Liver (tissue), 8 donors: ENCODE measurements at regions not wholly inside any gene's neighbourhood (a gene's known extent, or its start where the extent isn't known, plus 50 kb on each side); places are given as distances from the start of the nearest gene placed in this dataset.

ENCODE experiments used
- DNase-seq: peaks from one replicate; pipeline ENCODE4 v3.0.0-alpha.2; 2017; ENCODE audit warnings: low spot score
- H3K27ac ChIP-seq, 2 donors: one replicate each; pipeline ENCODE4 v1.7.0; 2013; ENCODE audit warnings: inconsistent platforms in 2 of 2, low read length in 2 of 2, control low read depth in 1 of 2, low read depth in 1 of 2, mild to moderate bottlenecking in 1 of 2
- H3K27me3 ChIP-seq, 4 donors: one replicate each; pipeline versions ENCODE4 v1.6.1 to v1.7.0; 2013; ENCODE audit warnings: low read length in 3 of 4, inconsistent platforms in 1 of 4, mild to moderate bottlenecking in 1 of 4, moderate library complexity in 1 of 4; ENCODE audit not compliant: control insufficient read depth in 4 of 4, insufficient read depth in 4 of 4
- H3K36me3 ChIP-seq, 4 donors: one replicate each; pipeline versions ENCODE4 v1.6.1 to v1.7.0; 2013; ENCODE audit warnings: low read length in 3 of 4, mild to moderate bottlenecking in 3 of 4, low read depth in 1 of 4, moderate library complexity in 1 of 4; ENCODE audit not compliant: control insufficient read depth in 4 of 4, insufficient read depth in 3 of 4
- H3K4me1 ChIP-seq, 4 donors: one replicate each; pipeline versions ENCODE4 v1.6.1 to v1.7.0; 2013; ENCODE audit warnings: low read length in 3 of 4, mild to moderate bottlenecking in 3 of 4, moderate library complexity in 1 of 4; ENCODE audit not compliant: control insufficient read depth in 4 of 4, insufficient read depth in 4 of 4
- H3K4me3 ChIP-seq, 3 donors: one replicate each; pipeline versions ENCODE4 v1.6.1 to v1.7.0; 2013; ENCODE audit warnings: low read length in 3 of 3, control low read depth in 1 of 3, low read depth in 1 of 3, mild to moderate bottlenecking in 1 of 3
- H3K9ac ChIP-seq, 2 donors: one replicate each; pipeline ENCODE4 v1.7.0; 2013; ENCODE audit warnings: low read length in 2 of 2, mild to moderate bottlenecking in 2 of 2, moderate library complexity in 2 of 2, control low read depth in 1 of 2, low read depth in 1 of 2
- H3K9me3 ChIP-seq, 4 donors: one replicate each; pipeline versions ENCODE4 v1.6.1 to v1.7.0; 2013; ENCODE audit warnings: low read length in 3 of 4; ENCODE audit not compliant: control insufficient read depth in 4 of 4
- EGR1 ChIP-seq, 2 donors: IDR thresholded peaks; 2 replicates each; pipeline ENCODE4 v1.6.1; 2016 to 2018; ENCODE audit warnings: antibody characterized with exemption in 2 of 2, low read depth in 2 of 2
- FOXA1 ChIP-seq: IDR thresholded peaks from 2 replicates; pipeline ENCODE4 v1.6.1; 2016; ENCODE audit warnings: antibody characterized with exemption
- GABPA ChIP-seq, 2 donors: IDR thresholded peaks in 1 of 2; conservative IDR thresholded peaks in 1 of 2; 2 replicates each; pipeline ENCODE4 v1.6.1; 2016; ENCODE audit warnings: antibody characterized with exemption in 2 of 2, mild to moderate bottlenecking in 1 of 2, moderate library complexity in 1 of 2
- HNF4G ChIP-seq: IDR thresholded peaks from 2 replicates; pipeline ENCODE4 v1.6.1; 2016; ENCODE audit warnings: antibody characterized with exemption
- JUND ChIP-seq, 2 donors: IDR thresholded peaks; 2 replicates each; pipeline ENCODE4 v1.6.1; 2016; ENCODE audit warnings: antibody characterized with exemption in 2 of 2
- NR2F2 ChIP-seq: IDR thresholded peaks from 2 replicates; pipeline ENCODE4 v1.6.1; 2016; ENCODE audit warnings: antibody characterized with exemption
- RAD21 ChIP-seq, 2 donors: IDR thresholded peaks; 2 replicates each; pipeline ENCODE4 v1.6.1; 2016; ENCODE audit warnings: antibody characterized with exemption in 2 of 2, mild to moderate bottlenecking in 2 of 2
- RXRA ChIP-seq, 2 donors: IDR thresholded peaks; 2 replicates each; pipeline ENCODE4 v1.6.1; 2017 to 2018; ENCODE audit warnings: antibody characterized with exemption in 2 of 2, mild to moderate bottlenecking in 1 of 2
- SP1 ChIP-seq: IDR thresholded peaks from 2 replicates; pipeline ENCODE4 v1.6.1; 2018; ENCODE audit warnings: antibody characterized with exemption, mild to moderate bottlenecking
- YY1 ChIP-seq: IDR thresholded peaks from 2 replicates; pipeline ENCODE4 v1.6.1; 2016; ENCODE audit warnings: antibody characterized with exemption, mild to moderate bottlenecking
- WGBS: extraction: QIAGEN DNeasy Blood & Tissue Kit; methylation state at CpG from one replicate; pipeline ENCODE4 v1.1.7; 2013; 5-methylcytosine and 5-hydroxymethylcytosine counted together
- TF ChIP-seq, protein P1 (sequence below): fragments of 150-350 bp; IDR thresholded peaks from 2 replicates; pipeline ENCODE4 v1.5.1; 2017; ENCODE audit warnings: improper control_type of control experiment, low read depth, low read length; ENCODE audit not compliant: missing input control
- TF ChIP-seq, protein P2 (sequence below): IDR thresholded peaks from 2 replicates; pipeline ENCODE4 v1.6.1; 2016; ENCODE audit warnings: antibody characterized with exemption
- TF ChIP-seq, protein P3 (sequence below): IDR thresholded peaks from 2 replicates; pipeline ENCODE4 v1.6.1; 2016; ENCODE audit warnings: antibody characterized with exemption, mild to moderate bottlenecking
- donor health status: healthy.
- donor health status: healthy.
- donor health status: healthy.
- donor health status: healthy.
- donor health status: healthy.

DNA sequence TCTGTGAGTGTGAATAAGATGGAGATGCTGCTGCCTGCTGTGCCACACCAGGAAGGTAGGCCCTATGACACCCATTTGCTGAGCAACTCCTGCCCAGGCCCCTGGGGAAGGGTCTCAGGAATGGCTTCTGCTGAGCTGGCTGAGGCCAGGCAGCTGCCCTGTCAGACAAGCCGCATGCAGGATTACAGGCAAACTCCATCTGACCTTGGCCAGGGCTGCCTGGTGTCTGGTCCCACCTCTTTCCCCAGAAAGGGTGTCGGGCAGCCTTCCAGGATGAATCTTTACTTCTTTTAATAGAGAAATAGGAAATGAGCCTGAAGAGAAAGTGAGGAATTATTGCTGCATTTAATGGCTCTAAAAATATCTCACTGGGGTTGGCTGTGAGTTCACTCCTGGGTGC is 182.5 kb downstream of the IRX5 start:
- WGBS: 73% methylated on average over 2 of the region's 2 CpGs
- no peak overlapping the region for H3K9ac ChIP-seq
- no peaks in the 10 kb centered on the region for H3K9me3 ChIP-seq
- H3K4me1 ChIP-seq: no peaks in the 10 kb centered on the region
- TF ChIP-seq RXRA (IDR thresholded peaks at IDR 0.05) (no peak), FOXA1 (no peak), JUND (IDR thresholded peaks at IDR 0.05) (no peak), NR2F2 (no peak), YY1 (no peak), GABPA (IDR thresholded peaks at IDR 0.05 in 1 of 2, conservative IDR thresholded peaks at IDR 0.05 in 1 of 2) (no peak), SP1 (no peak), HNF4G (no peak), EGR1 (IDR thresholded peaks at IDR 0.05; ENCODE audit: low read depth in 2 of 2) (no peak), RAD21 (IDR thresholded peaks at IDR 0.05) (no peak)
- TF ChIP-seq, protein P1, sequence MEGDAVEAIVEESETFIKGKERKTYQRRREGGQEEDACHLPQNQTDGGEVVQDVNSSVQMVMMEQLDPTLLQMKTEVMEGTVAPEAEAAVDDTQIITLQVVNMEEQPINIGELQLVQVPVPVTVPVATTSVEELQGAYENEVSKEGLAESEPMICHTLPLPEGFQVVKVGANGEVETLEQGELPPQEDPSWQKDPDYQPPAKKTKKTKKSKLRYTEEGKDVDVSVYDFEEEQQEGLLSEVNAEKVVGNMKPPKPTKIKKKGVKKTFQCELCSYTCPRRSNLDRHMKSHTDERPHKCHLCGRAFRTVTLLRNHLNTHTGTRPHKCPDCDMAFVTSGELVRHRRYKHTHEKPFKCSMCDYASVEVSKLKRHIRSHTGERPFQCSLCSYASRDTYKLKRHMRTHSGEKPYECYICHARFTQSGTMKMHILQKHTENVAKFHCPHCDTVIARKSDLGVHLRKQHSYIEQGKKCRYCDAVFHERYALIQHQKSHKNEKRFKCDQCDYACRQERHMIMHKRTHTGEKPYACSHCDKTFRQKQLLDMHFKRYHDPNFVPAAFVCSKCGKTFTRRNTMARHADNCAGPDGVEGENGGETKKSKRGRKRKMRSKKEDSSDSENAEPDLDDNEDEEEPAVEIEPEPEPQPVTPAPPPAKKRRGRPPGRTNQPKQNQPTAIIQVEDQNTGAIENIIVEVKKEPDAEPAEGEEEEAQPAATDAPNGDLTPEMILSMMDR: no peak
- no peak overlapping the region for H3K27ac ChIP-seq
- H3K27me3 ChIP-seq: no peaks in the 10 kb centered on the region
- no peaks in the 10 kb centered on the region for H3K36me3 ChIP-seq
- no peak overlapping the region for H3K4me3 ChIP-seq
- no peak for DNase-seq

DNA sequence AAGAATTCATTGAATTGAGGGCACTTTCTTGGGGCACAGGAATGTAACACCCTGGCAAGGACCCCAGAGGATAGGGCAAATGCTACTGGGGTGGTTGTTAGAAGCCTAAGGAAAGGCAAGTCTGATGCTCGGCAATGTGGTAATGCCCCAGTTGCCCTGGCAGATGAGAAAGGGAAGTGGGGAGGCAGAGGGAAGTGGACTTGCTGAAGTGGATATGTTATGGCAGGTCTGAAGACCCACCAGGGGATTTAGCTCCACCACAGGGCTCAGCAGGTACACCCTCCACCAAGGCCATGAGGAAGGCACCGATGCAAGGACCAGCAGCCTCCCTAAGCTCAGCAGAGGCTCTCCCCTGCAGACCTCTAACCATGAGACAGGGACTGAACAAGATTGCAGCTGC is 184.8 kb downstream of the IRX5 start:
- 87% methylated on average over 2 of the region's 2 CpGs for WGBS
- no peaks in the 10 kb centered on the region for H3K27me3 ChIP-seq

More for the DNA sequence above, 184.8 kb downstream of the IRX5 start:
- Histone ChIP-seq H3K9ac (no peak overlapping the region), H3K36me3 (no peaks in the 10 kb centered on the region), H3K27ac (no peak overlapping the region), H3K9me3 (no peaks in the 10 kb centered on the region), H3K4me1 (no peaks in the 10 kb centered on the region), H3K4me3 (no peak overlapping the region)
- TF ChIP-seq EGR1 (IDR thresholded peaks at IDR 0.05; ENCODE audit: low read depth in 2 of 2): no peak
- TF ChIP-seq, protein P2, sequence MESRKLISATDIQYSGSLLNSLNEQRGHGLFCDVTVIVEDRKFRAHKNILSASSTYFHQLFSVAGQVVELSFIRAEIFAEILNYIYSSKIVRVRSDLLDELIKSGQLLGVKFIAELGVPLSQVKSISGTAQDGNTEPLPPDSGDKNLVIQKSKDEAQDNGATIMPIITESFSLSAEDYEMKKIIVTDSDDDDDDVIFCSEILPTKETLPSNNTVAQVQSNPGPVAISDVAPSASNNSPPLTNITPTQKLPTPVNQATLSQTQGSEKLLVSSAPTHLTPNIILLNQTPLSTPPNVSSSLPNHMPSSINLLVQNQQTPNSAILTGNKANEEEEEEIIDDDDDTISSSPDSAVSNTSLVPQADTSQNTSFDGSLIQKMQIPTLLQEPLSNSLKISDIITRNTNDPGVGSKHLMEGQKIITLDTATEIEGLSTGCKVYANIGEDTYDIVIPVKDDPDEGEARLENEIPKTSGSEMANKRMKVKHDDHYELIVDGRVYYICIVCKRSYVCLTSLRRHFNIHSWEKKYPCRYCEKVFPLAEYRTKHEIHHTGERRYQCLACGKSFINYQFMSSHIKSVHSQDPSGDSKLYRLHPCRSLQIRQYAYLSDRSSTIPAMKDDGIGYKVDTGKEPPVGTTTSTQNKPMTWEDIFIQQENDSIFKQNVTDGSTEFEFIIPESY: no peak
- TF ChIP-seq, protein P3, sequence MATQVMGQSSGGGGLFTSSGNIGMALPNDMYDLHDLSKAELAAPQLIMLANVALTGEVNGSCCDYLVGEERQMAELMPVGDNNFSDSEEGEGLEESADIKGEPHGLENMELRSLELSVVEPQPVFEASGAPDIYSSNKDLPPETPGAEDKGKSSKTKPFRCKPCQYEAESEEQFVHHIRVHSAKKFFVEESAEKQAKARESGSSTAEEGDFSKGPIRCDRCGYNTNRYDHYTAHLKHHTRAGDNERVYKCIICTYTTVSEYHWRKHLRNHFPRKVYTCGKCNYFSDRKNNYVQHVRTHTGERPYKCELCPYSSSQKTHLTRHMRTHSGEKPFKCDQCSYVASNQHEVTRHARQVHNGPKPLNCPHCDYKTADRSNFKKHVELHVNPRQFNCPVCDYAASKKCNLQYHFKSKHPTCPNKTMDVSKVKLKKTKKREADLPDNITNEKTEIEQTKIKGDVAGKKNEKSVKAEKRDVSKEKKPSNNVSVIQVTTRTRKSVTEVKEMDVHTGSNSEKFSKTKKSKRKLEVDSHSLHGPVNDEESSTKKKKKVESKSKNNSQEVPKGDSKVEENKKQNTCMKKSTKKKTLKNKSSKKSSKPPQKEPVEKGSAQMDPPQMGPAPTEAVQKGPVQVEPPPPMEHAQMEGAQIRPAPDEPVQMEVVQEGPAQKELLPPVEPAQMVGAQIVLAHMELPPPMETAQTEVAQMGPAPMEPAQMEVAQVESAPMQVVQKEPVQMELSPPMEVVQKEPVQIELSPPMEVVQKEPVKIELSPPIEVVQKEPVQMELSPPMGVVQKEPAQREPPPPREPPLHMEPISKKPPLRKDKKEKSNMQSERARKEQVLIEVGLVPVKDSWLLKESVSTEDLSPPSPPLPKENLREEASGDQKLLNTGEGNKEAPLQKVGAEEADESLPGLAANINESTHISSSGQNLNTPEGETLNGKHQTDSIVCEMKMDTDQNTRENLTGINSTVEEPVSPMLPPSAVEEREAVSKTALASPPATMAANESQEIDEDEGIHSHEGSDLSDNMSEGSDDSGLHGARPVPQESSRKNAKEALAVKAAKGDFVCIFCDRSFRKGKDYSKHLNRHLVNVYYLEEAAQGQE: no peak
- DNase-seq: no peak
